ENCODE measurements at regions not wholly inside any gene's neighbourhood (a gene's known extent, or its start where the extent isn't known, plus 50 kb on each side); places are given as distances from the start of the nearest gene placed in this dataset.

GRCh38 chr1:72759486-72759885, 477.1 kb upstream of the NEGR1 start:
- TF ChIP-seq POLR2AphosphoS5 (IDR thresholded peaks at IDR 0.05; ENCODE audit: borderline replicate concordance, low read depth, low read length) (no peak), EZH2 (IDR thresholded peaks at IDR 0.05) (no peak), FOXP2 (optimal IDR thresholded peaks at IDR 0.05; ENCODE audit: control extremely low read depth, extremely low read length, insufficient read depth) (no peak)
